ENCODE measurements at regions not wholly inside any gene's neighbourhood (a gene's known extent, or its start where the extent isn't known, plus 50 kb on each side); places are given as distances from the start of the nearest gene placed in this dataset.

GRCh38 chr1:4404854-4405590 lies 249.4 kb upstream of the AJAP1 start:
- no peak for TF ChIP-seq GATA1 (IDR thresholded peaks at IDR 0.05; ENCODE audit: low read depth, low read length)
- DNase-seq = no peak

DNA sequence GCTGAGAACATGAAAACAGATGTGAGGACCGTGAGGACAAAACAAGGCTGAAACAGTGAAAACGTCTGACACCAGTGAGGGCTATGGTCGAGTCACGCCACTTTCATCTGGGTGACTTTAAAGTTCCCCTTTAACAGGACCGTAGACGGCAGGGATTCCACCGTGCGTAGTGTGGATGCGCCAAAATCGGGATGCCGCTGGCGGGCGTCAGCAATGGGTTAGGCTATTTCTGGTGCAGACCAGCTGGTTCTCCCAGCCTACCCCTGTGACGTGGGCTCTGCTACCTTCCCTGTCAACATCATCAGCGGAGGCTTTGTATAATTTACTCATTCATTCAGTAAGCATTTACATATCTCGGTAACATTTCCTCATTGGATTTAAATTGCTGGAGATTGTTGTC lies 246.6 kb upstream of the AJAP1 start:
- DNase-seq = no peak
- TF ChIP-seq GATA1 (IDR thresholded peaks at IDR 0.05; ENCODE audit: low read depth, low read length) (no peak), POLR2A (IDR thresholded peaks at IDR 0.05; ENCODE audit: low read length) (no peak)

- TF ChIP-seq POLR2A (IDR thresholded peaks at IDR 0.05; ENCODE audit: low read length) (no peak), GATA1 (IDR thresholded peaks at IDR 0.05; ENCODE audit: low read depth, low read length) (no peak)
- no peak for DNase-seq
Measured at GRCh38 chr1:4408380-4408779, 246.0 kb upstream of the AJAP1 start.

DNA sequence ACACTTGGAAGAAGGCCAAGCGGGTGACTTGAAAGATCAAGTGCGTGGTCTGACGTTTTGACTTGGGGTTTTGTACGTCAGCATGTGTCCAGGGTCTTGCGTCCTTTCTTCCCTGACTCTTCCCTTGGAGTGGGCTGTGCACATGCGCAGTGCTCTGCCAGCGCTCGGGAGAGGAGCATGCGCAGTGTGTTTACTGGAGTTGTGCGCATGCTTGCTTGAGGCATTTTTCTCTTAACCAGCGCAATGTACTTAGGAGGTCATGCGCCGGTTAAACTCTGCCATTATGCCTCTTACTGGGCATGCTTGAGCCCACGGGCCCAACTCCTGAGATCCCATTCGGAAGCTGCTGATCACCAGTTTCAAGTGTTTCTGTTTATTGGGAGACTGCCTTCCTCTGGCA lies 242.5 kb upstream of the AJAP1 start:
- TF ChIP-seq POLR2A (IDR thresholded peaks at IDR 0.05; ENCODE audit: low read length) (no peak), GATA1 (IDR thresholded peaks at IDR 0.05; ENCODE audit: low read depth, low read length) (no peak)

GRCh38 chr1:4415476-4415875 lies 238.9 kb upstream of the AJAP1 start:
- DNase-seq = no peak
- TF ChIP-seq POLR2A (IDR thresholded peaks at IDR 0.05; ENCODE audit: low read length) = no peak
- TF ChIP-seq GATA1 (IDR thresholded peaks at IDR 0.05; ENCODE audit: low read depth, low read length) = no peak

More for the DNA sequence above, 242.5 kb upstream of the AJAP1 start:
- DNase-seq = no peak

GRCh38 chr1:4416189-4416588 lies 238.2 kb upstream of the AJAP1 start:
- TF ChIP-seq POLR2A (IDR thresholded peaks at IDR 0.05; ENCODE audit: low read length) (no peak), GATA1 (IDR thresholded peaks at IDR 0.05; ENCODE audit: low read depth, low read length) (no peak)
- DNase-seq = no peak

DNA sequence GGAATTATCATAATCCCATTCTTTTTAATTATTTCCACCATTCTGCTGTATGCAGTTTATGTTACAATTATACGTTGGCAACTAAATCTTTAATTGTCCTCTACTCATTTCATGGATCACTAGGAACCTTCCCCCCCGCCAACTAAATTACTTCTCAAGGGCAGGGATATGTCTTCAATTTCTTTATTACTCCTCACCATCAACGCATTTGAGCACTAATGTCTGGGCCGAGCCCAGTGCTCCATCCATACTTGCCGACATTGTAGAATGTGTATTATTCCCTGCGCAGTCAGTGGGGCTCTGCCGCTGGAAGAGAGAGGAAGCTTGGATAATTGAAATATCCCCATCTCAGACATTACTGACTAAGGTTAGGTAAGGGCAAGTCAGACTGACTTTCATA lies 236.4 kb upstream of the AJAP1 start:
- TF ChIP-seq GATA1 (IDR thresholded peaks at IDR 0.05; ENCODE audit: low read depth, low read length) = no peak
- no peak for TF ChIP-seq POLR2A (IDR thresholded peaks at IDR 0.05; ENCODE audit: low read length)
- DNase-seq = no peak

DNA sequence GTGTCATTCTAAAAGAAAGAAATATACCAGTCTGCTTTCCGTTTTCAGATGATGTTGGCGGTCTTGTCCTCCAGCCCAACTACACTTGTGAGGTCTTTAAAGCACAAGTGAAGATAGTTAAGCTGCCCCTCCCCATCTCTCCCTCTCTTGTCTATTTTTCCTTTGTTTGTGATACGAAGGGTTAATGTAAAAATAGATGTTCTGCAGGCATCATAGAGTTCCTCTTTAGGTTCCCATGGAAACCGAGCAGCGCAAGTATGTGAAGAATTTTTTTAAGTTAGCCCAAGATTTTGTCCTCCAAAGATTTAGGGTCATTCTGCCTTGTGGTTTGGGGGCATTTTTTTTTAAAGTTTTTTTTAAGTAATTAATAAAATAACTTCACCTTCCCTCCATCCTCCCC lies 232.4 kb upstream of the AJAP1 start:
- DNase-seq = no peak
- no peak for TF ChIP-seq GATA1 (IDR thresholded peaks at IDR 0.05; ENCODE audit: low read depth, low read length)
- TF ChIP-seq POLR2A (IDR thresholded peaks at IDR 0.05; ENCODE audit: low read length) = no peak

- TF ChIP-seq GATA1 (IDR thresholded peaks at IDR 0.05; ENCODE audit: low read depth, low read length) = no peak
- TF ChIP-seq POLR2A (IDR thresholded peaks at IDR 0.05; ENCODE audit: low read length) = no peak
- no peak for DNase-seq
Measured at GRCh38 chr1:4422504-4423289, 231.7 kb upstream of the AJAP1 start.

DNA sequence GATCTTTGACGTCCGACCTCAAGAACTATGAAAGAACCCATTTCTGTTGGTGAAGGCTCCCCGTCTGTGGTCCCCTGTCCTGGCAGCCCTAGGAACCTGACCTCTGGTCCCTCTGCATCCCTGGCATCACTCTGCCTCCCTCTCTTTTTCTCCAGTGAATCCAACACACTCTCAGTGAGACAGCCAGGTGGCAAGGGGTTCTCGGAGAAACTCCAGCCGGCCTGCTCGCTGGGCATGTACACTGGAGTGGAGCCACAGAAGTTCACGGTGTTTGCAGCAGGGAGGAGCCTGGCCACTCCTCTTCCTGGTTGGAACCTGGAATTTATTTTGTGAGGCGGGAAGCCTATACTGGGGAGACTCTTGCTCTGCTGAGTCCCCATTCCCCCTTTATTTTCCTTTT lies 230.2 kb upstream of the AJAP1 start:
- no peak for DNase-seq
- no peak for TF ChIP-seq POLR2A (IDR thresholded peaks at IDR 0.05; ENCODE audit: low read length)
- no peak for TF ChIP-seq GATA1 (IDR thresholded peaks at IDR 0.05; ENCODE audit: low read depth, low read length)

- TF ChIP-seq POLR2A (IDR thresholded peaks at IDR 0.05; ENCODE audit: low read length) (no peak), GATA1 (IDR thresholded peaks at IDR 0.05; ENCODE audit: low read depth, low read length) (no peak)
- DNase-seq = no peak
Measured at GRCh38 chr1:4424766-4425165, 229.6 kb upstream of the AJAP1 start.

- DNase-seq = peak in 1 of 2 experiments; percentile 2
Measured at GRCh38 chr1:4425892-4426291, 228.5 kb upstream of the AJAP1 start.

DNA sequence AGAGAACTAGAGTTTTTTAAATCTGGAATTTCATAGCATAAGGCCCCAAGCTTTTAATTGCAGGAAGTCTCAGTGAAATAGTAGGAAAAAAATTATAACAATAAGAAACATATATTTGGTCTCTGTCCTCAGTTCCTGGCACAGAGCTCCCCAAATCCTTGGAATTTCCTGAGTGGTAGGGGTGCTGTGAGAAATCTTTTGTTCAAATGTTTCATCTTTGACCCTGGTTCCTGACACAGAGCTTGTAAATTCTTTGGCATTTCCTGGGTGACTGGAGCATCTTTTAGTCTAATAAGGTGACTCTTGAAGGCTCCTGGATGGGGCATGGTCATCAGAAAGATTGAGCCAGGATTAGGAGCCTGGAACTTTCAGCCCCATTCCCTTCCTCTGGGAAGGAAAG lies 225.7 kb upstream of the AJAP1 start:
- no peak for DNase-seq
- TF ChIP-seq GATA1 (IDR thresholded peaks at IDR 0.05; ENCODE audit: low read depth, low read length) (no peak), POLR2A (IDR thresholded peaks at IDR 0.05; ENCODE audit: low read length) (no peak)

More at GRCh38 chr1:4425892-4426291, 228.5 kb upstream of the AJAP1 start:
- no peak for TF ChIP-seq POLR2A (IDR thresholded peaks at IDR 0.05; ENCODE audit: low read length)
- TF ChIP-seq GATA1 (IDR thresholded peaks at IDR 0.05; ENCODE audit: low read depth, low read length) = no peak

GRCh38 chr1:4430406-4431365 lies 223.7 kb upstream of the AJAP1 start:
- no peak for DNase-seq
- no peak for TF ChIP-seq GATA1 (IDR thresholded peaks at IDR 0.05; ENCODE audit: low read depth, low read length)
- TF ChIP-seq POLR2A (IDR thresholded peaks at IDR 0.05; ENCODE audit: low read length) = no peak

Measured in erythroblast (primary cell).